HG03460 (cell line): ENCODE measurements at regions not wholly inside any gene's neighbourhood (a gene's known extent, or its start where the extent isn't known, plus 50 kb on each side); places are given as distances from the start of the nearest gene placed in this dataset.

ENCODE experiments used
- ATAC-seq: cut with Tn5 transposase; IDR thresholded peaks from one replicate; pipeline ENCODE4 v1.9.1; 2021; ENCODE audit not compliant: unreplicated experiment

DNA sequence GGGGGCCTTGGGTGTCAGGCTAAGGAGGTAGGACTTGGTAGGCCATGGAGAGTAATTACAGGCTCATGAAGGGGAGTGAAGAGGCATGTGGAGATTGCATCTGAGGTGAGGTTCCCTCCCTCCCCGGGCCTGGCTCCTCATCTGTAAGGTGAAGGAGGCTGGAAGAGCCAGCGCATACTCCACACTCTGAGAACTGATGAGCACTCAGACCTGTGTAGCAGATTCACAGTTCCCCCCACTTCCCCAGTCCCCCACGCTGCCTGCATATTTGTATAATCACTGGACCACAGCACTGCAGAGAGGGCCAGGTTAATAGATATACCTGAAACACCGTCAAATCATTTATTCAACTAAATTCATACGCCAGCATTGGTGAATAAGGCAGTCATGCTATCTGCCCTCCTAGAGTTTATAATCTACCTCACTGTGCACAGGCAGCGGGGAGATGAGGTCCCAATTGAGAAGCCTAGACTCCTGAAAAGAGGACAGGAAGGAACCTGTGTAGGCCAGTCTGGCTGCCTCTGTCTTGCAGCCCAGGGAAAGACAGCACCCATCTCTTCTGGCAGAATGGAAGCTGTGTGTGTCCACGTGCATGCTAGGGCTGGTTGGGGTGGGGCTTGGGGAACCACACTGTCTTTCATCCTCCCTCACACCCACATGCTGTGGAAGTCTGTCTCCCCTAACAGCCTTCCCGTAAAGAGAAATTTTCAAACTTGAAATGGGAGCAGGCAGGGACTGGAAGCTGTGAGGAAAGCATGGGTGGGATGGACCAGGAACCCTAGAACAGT is 110.6 kb upstream of the ATP1A1 start:
- no peak for ATAC-seq

GRCh38 chr1:116262995-116263385 is 110.1 kb upstream of the ATP1A1 start:
- ATAC-seq, result no peak

DNA sequence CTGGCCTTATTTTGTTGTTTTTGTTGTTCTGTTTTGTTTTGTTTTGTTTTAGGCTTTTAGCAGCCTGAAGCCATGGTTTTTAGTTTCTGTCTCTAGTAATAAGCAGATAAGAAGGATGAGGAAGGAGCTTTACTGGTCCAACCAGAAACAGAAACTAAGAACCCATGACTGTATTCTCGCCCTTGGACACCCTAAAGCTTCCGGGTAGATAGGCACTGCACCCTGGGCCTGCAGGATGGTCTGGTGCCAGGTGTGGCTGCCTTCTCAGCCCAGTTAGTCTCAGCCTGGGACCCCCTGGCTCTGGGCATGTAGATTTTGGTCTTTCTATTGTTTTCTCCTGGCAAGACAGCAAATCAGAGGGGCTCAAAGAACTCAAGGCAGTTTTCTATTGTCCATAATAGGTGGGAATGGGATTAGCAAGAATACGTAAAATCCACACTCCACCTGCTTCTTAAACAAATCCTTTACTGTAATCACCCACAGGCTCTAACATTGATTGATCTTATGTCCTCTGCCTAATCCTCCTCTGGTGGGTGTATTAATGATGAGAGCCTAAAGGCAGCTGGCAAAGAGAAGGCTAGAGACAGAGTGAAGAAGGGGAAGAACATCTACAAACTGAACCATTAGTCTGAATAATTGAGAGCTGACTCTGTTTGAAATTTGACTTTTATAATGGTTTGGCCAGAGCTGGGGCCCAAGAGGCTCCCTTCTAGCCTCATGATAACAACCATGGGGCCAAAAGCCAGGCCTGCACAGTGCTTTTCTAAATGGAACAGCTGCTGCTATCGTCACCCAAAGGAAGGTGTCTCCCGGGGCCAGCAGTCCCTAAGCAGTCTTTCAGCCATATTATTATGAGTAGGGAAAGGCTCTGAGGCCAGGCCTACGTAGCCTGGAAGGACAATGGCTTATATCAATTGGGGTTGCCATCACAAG is 106.8 kb upstream of the ATP1A1 start:
- ATAC-seq, result no peak

- no peak for ATAC-seq
Measured at GRCh38 chr1:116266864-116267212, 106.2 kb upstream of the ATP1A1 start.

DNA sequence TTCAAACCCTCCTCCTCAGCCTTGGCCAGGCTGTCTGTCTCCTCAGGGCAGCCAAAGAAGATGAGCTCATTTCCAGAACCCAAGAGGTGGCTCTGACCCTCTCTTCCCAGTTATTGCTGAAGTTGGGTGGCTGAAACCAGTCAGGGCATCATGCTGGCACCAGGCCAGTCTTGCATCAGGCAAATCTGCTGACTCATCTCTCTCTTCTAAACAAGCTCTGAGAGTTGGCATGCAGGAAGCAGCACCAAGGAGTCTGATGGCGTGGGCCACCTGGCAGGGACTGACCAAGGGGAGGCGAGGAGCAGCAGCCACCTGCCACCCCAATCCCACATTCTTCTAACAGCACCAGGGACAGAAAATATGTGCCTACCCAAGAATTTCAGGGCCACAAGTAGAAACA is 104.8 kb upstream of the ATP1A1 start:
- ATAC-seq, result no peak

DNA sequence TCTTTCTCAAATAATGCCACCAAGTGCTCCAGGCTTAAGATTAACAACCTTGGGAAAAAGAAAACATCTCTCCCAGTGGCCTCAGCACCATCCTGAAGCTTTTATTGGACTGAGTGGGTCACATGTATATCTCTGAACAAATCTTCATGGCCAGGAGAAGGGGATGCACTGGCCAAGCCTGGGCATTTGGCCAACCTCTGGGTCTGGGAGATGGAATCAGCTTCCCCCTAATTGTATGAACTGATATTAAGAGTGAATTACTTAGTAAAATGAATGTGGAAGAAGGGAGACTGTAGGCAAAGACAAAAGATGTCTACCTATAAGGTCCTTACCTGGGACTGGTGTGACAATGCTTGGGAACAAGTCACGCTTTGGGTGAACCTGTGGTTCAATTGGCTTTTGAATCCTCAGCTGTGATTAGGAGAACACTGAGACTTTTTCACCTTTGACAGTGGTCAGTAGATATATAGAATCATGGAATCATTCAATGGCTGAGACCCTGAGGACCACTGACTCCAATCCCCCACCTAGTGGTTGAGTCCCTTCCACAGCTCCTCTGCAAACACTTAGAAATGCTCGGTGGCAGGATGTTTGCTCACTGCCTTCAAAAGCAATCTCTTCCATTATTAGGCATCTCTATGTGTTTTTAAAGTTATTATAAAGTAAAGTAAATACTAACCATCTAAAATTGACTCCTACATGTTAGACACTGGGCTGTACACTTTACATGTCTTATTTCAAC is 102.6 kb upstream of the ATP1A1 start:
- no peak for ATAC-seq

GRCh38 chr1:116273042-116273783 is 99.8 kb upstream of the ATP1A1 start:
- ATAC-seq, result no peak

- no peak for ATAC-seq
Measured at GRCh38 chr1:116276532-116276931, 96.5 kb upstream of the ATP1A1 start.

DNA sequence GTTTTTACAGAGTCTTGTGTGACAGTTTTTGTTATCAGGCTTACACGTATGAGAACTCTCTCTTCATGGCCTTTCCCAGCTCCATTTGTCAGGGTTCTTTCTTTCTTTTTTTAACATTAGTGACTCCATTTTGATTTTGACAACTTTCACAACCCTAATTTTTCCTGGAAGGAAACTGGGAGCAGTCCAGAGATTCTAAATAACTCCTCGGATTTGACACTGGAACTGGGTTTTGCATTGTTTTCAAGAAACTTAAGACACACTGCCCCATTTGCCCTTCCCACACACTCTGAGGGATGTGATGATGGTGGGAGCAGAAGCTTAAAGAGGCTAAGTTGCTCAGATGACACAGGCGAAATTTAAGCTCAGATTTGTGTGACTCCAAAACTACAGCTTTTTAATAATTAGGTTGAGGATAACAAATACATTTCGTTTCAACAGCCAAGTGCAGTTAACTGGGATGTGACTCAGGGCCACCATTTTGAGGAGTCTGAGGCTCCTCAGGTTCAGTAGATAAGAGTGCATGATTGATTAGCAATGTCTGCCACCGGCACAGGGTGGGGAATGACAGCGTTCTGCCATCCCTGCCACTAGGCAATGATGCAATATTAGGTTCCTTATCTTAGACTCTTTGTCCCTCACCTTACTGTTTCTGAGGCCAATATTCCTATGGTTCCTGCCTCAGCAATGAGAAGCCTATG is 95.1 kb upstream of the ATP1A1 start:
- no peak for ATAC-seq

DNA sequence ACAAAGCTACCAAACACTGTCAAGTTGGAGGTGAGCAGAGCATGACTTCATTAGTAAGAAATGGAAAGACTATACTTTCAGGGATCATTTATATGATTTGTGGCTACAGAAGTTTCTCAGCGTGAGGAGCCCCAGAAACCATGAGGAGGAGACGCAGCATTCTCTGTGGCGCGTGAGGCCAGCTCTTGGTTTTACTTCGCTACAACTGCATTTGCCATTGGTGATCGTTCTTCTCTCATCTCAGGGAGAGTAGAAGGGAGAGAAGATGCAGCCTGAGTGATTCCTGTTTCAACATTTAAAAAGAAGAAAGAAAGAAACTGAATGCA is 94.5 kb upstream of the ATP1A1 start:
- ATAC-seq, result no peak

DNA sequence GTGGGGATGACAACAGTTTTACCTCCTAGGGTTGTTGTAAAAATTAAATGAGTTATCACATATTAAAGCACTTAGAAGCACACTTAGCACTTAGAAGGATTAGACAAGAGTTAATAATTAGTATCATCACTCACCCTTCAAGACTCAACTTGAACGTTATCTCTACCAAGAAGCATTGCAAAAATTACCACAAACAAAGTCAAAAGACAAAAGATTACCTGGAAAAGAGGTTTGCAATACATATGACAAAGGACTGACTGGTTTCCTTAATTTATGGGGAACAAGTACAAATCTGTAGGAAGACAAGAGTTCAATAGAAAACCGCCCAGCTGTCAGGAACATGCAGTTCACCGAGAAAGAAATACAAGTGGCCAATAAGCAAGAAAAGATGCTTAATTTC is 93.3 kb upstream of the ATP1A1 start:
- ATAC-seq, result no peak

GRCh38 chr1:116284819-116285390 is 88.1 kb upstream of the ATP1A1 start:
- ATAC-seq, result no peak

DNA sequence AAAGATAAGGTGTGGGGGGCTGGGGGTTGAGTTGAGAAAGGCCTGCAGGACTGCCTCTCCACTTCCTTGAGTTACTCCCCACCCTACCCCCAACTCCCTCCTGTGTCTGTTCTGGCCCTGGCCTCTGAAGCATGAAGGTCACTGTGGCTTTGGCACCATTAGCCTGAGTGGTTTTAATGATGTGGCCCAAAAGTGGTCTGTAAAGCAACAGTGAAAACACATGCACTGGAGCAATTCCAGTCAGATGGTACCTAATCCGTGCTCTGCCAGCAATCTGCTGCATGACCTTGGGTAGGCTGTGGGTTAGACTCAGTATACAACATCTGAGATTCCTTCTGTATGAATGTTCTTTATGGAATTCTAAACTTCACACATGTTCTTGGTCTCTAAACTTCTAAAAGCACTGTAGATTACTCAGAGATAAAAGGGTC is 86.5 kb upstream of the ATP1A1 start:
- ATAC-seq, result no peak

GRCh38 chr1:116287341-116288200 is 85.5 kb upstream of the ATP1A1 start:
- ATAC-seq, result no peak

DNA sequence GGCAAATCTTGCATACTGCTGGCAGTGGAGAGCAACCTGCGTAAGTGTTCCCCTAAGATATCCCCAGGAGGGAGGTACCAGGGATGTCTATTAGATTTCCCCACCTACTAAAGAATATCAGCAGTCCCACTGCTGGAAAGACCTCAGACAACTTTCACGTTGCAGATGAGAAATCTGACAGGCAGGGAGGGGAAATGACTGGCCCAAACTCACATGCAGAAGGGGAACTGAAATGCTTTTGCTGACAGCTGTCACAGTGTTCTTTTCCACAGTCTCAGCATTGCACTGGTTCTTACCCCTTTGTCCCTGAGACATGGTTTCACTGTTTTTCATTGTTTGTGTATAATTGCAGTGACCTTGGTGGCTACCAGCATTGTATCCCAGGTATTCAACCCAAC is 84.8 kb upstream of the ATP1A1 start:
- ATAC-seq, result peak; percentile 84

GRCh38 chr1:116289193-116289592 is 83.9 kb upstream of the ATP1A1 start:
- no peak for ATAC-seq

DNA sequence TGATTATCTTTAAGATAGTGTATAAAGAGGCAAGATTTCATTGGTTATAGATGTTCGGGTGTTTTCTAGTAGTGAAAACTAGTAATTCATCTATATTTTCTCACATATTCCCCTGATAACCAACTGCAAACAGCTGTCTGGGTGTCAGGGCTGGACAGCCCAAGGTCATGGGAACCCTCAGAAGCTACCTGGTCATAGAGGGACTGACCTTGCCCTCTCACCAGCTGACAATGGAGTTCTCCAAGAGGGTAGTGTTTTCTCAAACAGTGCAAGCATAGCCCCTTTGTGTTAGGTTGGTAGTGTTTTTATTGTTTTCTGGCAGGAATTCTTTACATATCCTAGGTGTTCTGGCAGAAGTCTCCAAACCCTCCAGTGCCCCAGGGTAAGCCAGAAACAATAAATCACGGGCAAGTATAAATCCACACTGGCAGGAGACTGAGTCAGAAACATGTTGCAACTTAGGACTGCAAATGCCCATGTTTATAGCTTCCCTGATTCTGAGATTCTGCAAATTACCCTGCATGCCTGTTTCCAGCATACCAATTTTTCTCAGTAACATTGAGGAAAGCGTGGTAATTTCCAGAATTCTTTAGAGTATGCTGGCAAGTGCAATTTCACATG is 82.8 kb upstream of the ATP1A1 start:
- ATAC-seq, result no peak

DNA sequence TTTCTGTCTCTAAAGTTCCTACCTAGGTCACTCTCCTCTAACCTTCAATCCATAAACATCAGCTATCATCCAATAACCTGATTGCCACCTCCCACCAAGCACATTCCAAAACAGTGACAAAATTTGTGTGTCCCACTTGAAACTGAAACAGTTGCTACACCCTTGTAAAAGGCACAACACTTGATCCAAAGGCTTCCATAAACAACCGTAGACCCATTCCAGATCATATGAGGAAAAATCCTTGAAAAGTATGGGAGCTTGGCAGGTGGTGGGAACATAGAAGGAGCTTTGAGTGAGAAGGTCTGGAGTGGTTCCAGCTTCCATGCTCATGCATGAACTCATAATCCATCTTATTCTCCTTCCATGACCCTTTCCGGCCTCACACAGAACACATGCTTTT is 82.0 kb upstream of the ATP1A1 start:
- ATAC-seq, result no peak
